NCI-H82 treated with DMSO at 0.1 percent for 48 hours (cell line): ENCODE measurements at regions not wholly inside any gene's neighbourhood (a gene's known extent, or its start where the extent isn't known, plus 50 kb on each side); places are given as distances from the start of the nearest gene placed in this dataset.

ENCODE experiments used
- DNase-seq: peaks from one replicate; lab custom pipeline; 2025; ENCODE audit not compliant: unreplicated experiment; lab: John Stamatoyannopoulos, UW

DNA sequence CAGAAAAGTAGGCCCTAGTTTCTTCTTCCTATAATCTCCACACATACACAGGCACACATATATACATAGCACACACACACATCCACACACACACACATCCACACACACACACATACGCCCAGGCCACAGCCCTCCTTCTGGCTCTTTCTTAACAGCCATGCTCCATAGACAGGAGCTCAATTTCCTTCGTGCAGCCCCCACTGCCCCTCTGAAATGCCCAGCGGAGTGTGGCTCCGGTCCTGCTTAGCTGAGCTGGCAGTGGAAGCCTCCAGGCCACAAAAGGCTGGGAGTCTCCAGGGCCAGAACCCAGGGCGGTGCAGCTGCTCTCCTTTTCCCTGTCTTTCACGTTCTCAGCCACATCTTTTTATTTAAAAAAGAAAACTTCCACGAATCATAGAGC lies 282.9 kb upstream of the IGFBP3 start:
- no peak for DNase-seq

DNA sequence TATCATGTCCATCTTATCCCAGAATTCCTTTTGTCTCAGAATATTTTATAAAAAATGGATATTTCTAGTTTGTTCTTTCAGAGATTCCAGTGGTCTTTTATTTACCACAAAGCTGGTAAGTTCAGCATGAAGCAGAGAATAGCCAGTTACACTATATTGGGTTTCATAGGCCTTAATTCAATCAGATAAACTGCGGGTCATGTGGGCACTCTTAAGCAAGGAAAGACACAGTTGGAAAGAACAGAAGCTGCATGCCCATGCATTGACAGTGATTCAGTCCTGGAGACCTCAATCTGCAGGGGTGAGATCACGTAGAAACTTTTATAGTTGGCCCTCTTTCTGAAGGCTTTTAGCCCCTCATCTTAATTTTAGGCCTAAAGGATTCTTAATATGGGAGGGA lies 281.3 kb upstream of the IGFBP3 start:
- no peak for DNase-seq

GRCh38 chr7:46201961-46202360 lies 280.9 kb upstream of the IGFBP3 start:
- no peak for DNase-seq

DNA sequence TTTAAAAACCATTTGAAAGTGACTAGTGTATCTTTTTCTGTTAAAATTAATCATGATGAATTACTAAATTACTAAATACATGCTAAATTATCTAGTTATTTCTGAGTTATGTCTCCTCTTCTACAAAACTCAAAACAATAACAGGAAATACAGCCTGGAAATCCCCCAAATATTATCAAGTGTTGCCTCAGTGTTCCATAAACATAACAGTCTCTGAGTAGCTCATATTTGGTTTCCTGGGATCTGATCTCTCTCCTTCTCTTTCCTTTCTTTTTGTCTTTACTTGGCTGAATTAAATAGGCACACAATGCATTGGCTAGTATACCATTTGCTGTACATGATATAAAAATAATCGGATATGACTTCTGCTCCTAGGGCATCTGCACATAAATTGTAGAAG lies 277.6 kb upstream of the IGFBP3 start:
- DNase-seq = no peak

GRCh38 chr7:46197785-46198540 lies 276.9 kb upstream of the IGFBP3 start:
- DNase-seq = no peak

GRCh38 chr7:46195934-46196333 lies 274.9 kb upstream of the IGFBP3 start:
- DNase-seq = no peak

- no peak for DNase-seq
Observed at GRCh38 chr7:46192271-46192670, 271.2 kb upstream of the IGFBP3 start.

- DNase-seq = no peak
Observed at GRCh38 chr7:46191776-46192175, 270.7 kb upstream of the IGFBP3 start.

DNA sequence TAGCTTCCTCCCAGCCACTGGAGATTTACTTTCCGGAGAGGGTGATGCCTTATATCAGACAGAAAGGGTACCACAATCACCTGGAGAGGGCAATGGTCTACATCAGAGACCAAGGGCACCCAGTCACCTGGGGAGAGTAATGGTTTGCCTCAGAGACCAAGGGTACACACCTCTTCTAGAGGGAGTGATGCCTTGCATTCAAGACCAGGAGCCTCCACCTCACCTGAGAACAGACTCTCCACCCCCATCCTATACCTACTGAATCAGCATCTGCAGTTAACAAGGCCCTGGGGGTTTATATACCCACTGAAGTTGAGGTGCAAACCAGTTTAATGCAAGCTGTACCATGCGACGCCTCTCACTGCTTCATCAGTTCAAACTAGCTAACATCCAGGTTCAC lies 270.2 kb upstream of the IGFBP3 start:
- no peak for DNase-seq

DNA sequence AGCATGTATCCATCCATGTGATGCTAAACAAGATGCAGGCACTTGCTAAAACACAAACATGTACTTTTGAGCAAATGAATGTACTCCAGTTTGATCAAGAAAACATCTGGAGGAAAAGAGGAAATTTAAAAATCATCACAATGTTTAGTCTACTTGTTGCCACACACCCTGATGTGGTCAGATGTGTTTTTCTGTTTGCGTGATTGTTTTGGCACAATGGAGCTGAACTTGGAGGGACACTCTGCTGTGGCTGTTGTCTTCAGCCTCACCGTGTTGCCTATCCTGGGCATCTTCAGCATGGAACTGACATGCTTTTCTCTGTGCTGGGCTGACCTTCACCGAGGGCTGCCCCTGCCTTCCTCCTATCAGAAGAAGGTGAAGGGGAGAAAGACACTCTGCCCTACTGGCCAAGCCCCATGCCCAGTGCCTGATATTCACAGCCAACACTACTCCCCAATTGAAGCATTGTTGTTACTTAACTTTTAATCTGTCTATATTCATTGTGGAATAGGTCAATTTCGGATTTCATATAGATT lies 268.3 kb upstream of the IGFBP3 start:
- no peak for DNase-seq

DNA sequence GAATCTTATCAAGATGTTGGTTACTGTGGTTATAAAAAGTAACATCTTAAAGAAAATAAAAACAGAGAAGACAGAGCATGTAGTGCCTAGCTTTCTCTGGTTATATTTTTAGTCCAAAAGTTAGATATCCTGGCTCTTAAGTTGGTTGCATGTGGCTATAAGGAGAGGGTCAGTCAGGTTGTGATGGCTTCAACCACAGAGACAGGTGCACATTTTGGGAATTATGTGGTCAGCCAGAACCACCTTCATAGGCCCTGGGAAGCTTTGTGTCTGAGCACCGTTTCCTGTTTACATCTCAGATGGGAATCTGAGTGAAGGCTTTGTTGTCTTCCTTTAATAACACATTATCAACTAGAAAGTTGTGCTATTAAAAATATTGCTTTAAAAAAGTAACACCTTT lies 265.1 kb upstream of the IGFBP3 start:
- no peak for DNase-seq

- no peak for DNase-seq
Observed at GRCh38 chr7:46179061-46179610, 258.1 kb upstream of the IGFBP3 start.

- no peak for DNase-seq
Observed at GRCh38 chr7:46178661-46179060, 257.6 kb upstream of the IGFBP3 start.

- no peak for DNase-seq
Observed at GRCh38 chr7:46177821-46178220, 256.7 kb upstream of the IGFBP3 start.

- no peak for DNase-seq
Observed at GRCh38 chr7:46175221-46175620, 254.1 kb upstream of the IGFBP3 start.

GRCh38 chr7:46174196-46174580 lies 253.1 kb upstream of the IGFBP3 start:
- DNase-seq = no peak

GRCh38 chr7:46173476-46174195 lies 252.6 kb upstream of the IGFBP3 start:
- DNase-seq = no peak

DNA sequence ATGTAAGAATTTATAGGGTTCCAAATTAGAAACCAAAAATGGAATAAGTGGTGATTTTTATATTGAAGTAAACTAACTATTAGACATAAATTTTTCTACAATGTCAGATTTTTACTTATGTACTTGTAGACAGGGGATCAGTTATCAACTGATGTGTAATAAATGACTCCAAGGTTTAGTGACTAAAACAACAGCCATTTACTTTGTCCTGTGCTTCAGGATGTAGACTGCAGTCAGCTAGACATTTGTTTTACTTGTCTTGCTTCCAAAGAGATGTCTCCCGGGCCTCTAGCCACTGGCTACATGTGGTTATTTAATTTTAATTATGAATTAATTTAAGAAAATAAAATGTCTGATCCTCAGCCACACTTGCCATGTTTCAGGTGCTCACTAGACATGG lies 249.7 kb upstream of the IGFBP3 start:
- no peak for DNase-seq

GRCh38 chr7:46170021-46170420 lies 248.9 kb upstream of the IGFBP3 start:
- DNase-seq = no peak

DNA sequence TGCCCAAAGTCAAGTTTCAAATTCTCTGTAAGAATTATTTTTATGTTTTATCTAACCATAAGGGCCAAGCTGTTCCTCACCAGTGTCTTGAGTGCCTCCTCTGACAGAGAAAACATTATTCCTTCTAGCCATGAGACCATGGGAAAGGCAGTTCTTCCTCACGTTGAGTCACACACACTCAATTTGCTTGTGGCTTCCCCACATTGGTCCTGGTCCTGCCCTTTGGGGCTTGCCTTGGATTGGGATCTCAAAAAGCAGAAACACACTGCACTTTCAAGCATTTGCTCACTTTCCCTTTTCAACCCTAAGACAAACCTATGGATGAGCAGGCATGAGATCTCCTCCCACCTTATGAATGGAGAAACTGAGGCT lies 248.3 kb upstream of the IGFBP3 start:
- DNase-seq = no peak

DNA sequence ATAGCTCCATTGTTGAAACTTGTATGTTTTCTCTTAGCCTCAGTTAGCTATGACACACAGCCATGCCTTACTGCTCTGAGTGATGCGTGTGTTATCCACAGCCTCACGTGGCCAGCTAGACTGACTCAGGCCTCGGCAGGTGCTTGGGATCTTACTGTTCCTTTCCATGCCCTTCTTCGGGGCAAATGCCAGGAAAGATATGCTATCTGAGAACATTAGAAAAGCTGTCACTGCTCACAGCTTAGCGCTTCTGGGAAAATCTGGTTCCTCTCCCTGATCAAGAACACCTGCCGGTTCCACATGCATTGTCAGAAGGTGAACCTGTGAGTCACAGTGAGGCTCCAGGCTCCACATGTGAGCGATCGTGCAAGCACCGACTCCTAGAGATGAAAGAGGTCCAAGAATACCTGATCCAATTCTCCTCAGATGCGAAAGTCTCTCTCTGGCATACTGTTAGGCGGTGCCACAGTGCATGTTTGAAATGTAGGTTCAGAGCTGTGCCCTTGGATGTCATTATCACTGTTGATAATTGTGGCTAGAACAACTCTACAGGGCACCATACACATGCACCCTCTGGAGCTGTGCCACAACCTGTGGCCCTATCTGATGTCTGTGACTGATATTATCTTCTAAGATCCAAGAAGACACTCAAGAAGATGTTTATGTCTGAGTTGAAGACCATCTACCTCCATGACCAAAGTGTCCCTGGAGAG lies 247.8 kb upstream of the IGFBP3 start:
- DNase-seq = no peak

- DNase-seq = no peak
Observed at GRCh38 chr7:46168231-46168630, 247.2 kb upstream of the IGFBP3 start.
